SK-N-SH treated with all-trans-retinoic acid at 6 μM for 48 hours (cell line): ENCODE measurements at regions not wholly inside any gene's neighbourhood (a gene's known extent, or its start where the extent isn't known, plus 50 kb on each side); places are given as distances from the start of the nearest gene placed in this dataset.

Experiments
- ATAC-seq: fragments of 200-7000 bp; cut with Tn5 transposase; 3 replicates; pipeline ENCODE4 v1.9.1; 2020; ENCODE audit warnings: mild to moderate bottlenecking, moderate library complexity
- ARNTL ChIP-seq: fragments of 450-650 bp; formaldehyde crosslinking; IDR thresholded peaks from 2 replicates; pipeline ENCODE4 v1.5.0; 2020; ENCODE audit warnings: low read depth, mild to moderate bottlenecking, moderate library complexity, borderline replicate concordance
- BACH2 ChIP-seq: fragments of 250-450 bp; sonication (Bioruptor Pico); IDR thresholded peaks from 2 replicates; pipeline ENCODE4 v1.9.0; 2021; ENCODE audit warnings: mild to moderate bottlenecking, borderline replicate concordance
- CREB5 ChIP-seq: fragments of 250-450 bp; sonication (Bioruptor Pico); IDR thresholded peaks from 2 replicates; pipeline ENCODE4 v1.5.1; 2020; ENCODE audit warnings: low read depth, mild to moderate bottlenecking, moderate library complexity
- CSDC2 ChIP-seq: fragments of 250-450 bp; sonication (Bioruptor Pico); IDR thresholded peaks from 2 replicates; pipeline ENCODE4 v1.5.0; 2020; ENCODE audit warnings: mild to moderate bottlenecking, moderate library complexity
- ESRRG ChIP-seq: fragments of 250-450 bp; sonication (Bioruptor Pico); IDR thresholded peaks from 2 replicates; pipeline ENCODE4 v1.6.1; 2021; ENCODE audit warnings: mild to moderate bottlenecking
- GLIS3 ChIP-seq: fragments of 250-450 bp; sonication (Bioruptor Pico); IDR thresholded peaks from 2 replicates; pipeline ENCODE4 v1.5.0; 2020; ENCODE audit warnings: mild to moderate bottlenecking, moderate library complexity
- ISL1 ChIP-seq: fragments of 250-450 bp; sonication (Bioruptor Pico); IDR thresholded peaks from 2 replicates; pipeline ENCODE4 v2.1.2; 2022; ENCODE audit warnings: mild to moderate bottlenecking, moderate library complexity
- OSR1 ChIP-seq: fragments of 250-450 bp; sonication (Bioruptor Pico); IDR thresholded peaks from 2 replicates; pipeline ENCODE4 v1.8.0; 2022; ENCODE audit warnings: moderate library complexity, mild to moderate bottlenecking, inconsistent platforms
- PATZ1 ChIP-seq: fragments of 250-450 bp; sonication (Bioruptor Pico); IDR thresholded peaks from 2 replicates; pipeline ENCODE4 v1.8.0; 2020; ENCODE audit warnings: mild to moderate bottlenecking, moderate library complexity, borderline replicate concordance
- PPARA ChIP-seq: fragments of 250-450 bp; sonication (Bioruptor Pico); IDR thresholded peaks from 2 replicates; pipeline ENCODE4 v1.5.0; 2020; ENCODE audit warnings: mild to moderate bottlenecking, borderline replicate concordance
- RARB ChIP-seq: fragments of 250-450 bp; sonication (Bioruptor Pico); IDR thresholded peaks from 2 replicates; pipeline ENCODE4 v1.8.0; 2021; ENCODE audit warnings: mild to moderate bottlenecking, moderate library complexity
- SNAI2 ChIP-seq: fragments of 250-450 bp; sonication (Bioruptor Pico); IDR thresholded peaks from 2 replicates; pipeline ENCODE4 v1.5.0; 2020; ENCODE audit warnings: mild to moderate bottlenecking, moderate library complexity
- TCF4 ChIP-seq: fragments of 250-450 bp; sonication (Bioruptor Pico); IDR thresholded peaks from 2 replicates; pipeline ENCODE4 v1.8.0; 2021; ENCODE audit warnings: mild to moderate bottlenecking, moderate library complexity, borderline replicate concordance
- ZC3H10 ChIP-seq: fragments of 250-450 bp; sonication (Bioruptor Pico); IDR thresholded peaks from 2 replicates; pipeline ENCODE4 v1.5.1; 2021; ENCODE audit warnings: mild to moderate bottlenecking, moderate library complexity
- ZFP3 ChIP-seq: fragments of 250-450 bp; sonication (Bioruptor Pico); IDR thresholded peaks from 2 replicates; pipeline ENCODE4 v1.5.0; 2020; ENCODE audit warnings: mild to moderate bottlenecking, moderate library complexity
- ZFP30 ChIP-seq: fragments of 450-650 bp; formaldehyde crosslinking; IDR thresholded peaks from 2 replicates; pipeline ENCODE4 v1.5.0; 2022; ENCODE audit warnings: mild to moderate bottlenecking, moderate library complexity
- ZNF565 ChIP-seq: fragments of 450-650 bp; formaldehyde crosslinking; conservative IDR thresholded peaks from 2 replicates; pipeline ENCODE4 v1.5.0; 2020; ENCODE audit warnings: low read depth, mild to moderate bottlenecking, moderate library complexity
- ZNF70 ChIP-seq: fragments of 450-650 bp; formaldehyde crosslinking; IDR thresholded peaks from 2 replicates; pipeline ENCODE4 v1.5.0; 2020; ENCODE audit warnings: mild to moderate bottlenecking, moderate library complexity
- ZNF8 ChIP-seq: fragments of 450-650 bp; formaldehyde crosslinking; IDR thresholded peaks from 2 replicates; pipeline ENCODE4 v1.5.0; 2020; ENCODE audit warnings: mild to moderate bottlenecking, moderate library complexity
- TF ChIP-seq, protein P1 (sequence below): fragments of 250-450 bp; sonication (Bioruptor Pico); IDR thresholded peaks from 2 replicates; pipeline ENCODE4 v1.5.1; 2021; ENCODE audit warnings: mild to moderate bottlenecking, moderate library complexity
- TF ChIP-seq, protein P2 (sequence below): fragments of 250-450 bp; sonication (Bioruptor Pico); IDR thresholded peaks from 2 replicates; pipeline ENCODE4 v1.5.0; 2020; ENCODE audit warnings: mild to moderate bottlenecking, moderate library complexity
- TF ChIP-seq, protein P3 (sequence below): fragments of 250-450 bp; sonication (Bioruptor Pico); IDR thresholded peaks from 2 replicates; pipeline ENCODE4 v1.8.0; 2021; ENCODE audit warnings: low read depth, mild to moderate bottlenecking, moderate library complexity, borderline replicate concordance

- no peak for TF ChIP-seq TCF4 (CRISPR knock-in tag)
- no peak for ATAC-seq
Measured at GRCh38 chr5:56471707-56472106, 238.6 kb upstream of the ANKRD55 start.

- ATAC-seq = no peak
- TF ChIP-seq ISL1 (CRISPR knock-in tag) (no peak), CREB5 (CRISPR knock-in tag) (no peak), ZNF70 (CRISPR knock-in tag) (no peak), SNAI2 (no peak), ZFP3 (no peak), OSR1 (CRISPR knock-in tag) (no peak), CSDC2 (CRISPR knock-in tag) (no peak), ZFP30 (CRISPR knock-in tag) (no peak), PPARA (CRISPR knock-in tag) (no peak), ARNTL (no peak), GLIS3 (no peak), RARB (CRISPR knock-in tag) (no peak), ZNF8 (CRISPR knock-in tag) (no peak), PATZ1 (CRISPR knock-in tag) (no peak), ZNF565 (CRISPR knock-in tag) (no peak), ZC3H10 (CRISPR knock-in tag) (no peak), TCF4 (CRISPR knock-in tag) (no peak), ESRRG (CRISPR knock-in tag) (no peak)
- TF ChIP-seq, protein P1, sequence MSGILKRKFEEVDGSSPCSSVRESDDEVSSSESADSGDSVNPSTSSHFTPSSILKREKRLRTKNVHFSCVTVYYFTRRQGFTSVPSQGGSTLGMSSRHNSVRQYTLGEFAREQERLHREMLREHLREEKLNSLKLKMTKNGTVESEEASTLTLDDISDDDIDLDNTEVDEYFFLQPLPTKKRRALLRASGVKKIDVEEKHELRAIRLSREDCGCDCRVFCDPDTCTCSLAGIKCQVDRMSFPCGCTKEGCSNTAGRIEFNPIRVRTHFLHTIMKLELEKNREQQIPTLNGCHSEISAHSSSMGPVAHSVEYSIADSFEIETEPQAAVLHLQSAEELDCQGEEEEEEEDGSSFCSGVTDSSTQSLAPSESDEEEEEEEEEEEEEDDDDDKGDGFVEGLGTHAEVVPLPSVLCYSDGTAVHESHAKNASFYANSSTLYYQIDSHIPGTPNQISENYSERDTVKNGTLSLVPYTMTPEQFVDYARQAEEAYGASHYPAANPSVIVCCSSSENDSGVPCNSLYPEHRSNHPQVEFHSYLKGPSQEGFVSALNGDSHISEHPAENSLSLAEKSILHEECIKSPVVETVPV (CRISPR knock-in tag) = no peak
- TF ChIP-seq, protein P2, sequence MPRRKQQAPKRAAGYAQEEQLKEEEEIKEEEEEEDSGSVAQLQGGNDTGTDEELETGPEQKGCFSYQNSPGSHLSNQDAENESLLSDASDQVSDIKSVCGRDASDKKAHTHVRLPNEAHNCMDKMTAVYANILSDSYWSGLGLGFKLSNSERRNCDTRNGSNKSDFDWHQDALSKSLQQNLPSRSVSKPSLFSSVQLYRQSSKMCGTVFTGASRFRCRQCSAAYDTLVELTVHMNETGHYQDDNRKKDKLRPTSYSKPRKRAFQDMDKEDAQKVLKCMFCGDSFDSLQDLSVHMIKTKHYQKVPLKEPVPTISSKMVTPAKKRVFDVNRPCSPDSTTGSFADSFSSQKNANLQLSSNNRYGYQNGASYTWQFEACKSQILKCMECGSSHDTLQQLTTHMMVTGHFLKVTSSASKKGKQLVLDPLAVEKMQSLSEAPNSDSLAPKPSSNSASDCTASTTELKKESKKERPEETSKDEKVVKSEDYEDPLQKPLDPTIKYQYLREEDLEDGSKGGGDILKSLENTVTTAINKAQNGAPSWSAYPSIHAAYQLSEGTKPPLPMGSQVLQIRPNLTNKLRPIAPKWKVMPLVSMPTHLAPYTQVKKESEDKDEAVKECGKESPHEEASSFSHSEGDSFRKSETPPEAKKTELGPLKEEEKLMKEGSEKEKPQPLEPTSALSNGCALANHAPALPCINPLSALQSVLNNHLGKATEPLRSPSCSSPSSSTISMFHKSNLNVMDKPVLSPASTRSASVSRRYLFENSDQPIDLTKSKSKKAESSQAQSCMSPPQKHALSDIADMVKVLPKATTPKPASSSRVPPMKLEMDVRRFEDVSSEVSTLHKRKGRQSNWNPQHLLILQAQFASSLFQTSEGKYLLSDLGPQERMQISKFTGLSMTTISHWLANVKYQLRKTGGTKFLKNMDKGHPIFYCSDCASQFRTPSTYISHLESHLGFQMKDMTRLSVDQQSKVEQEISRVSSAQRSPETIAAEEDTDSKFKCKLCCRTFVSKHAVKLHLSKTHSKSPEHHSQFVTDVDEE (CRISPR knock-in tag) = no peak
Measured at GRCh38 chr5:56470007-56470406, 236.9 kb upstream of the ANKRD55 start.

GRCh38 chr5:56468277-56468676, 235.1 kb upstream of the ANKRD55 start:
- ATAC-seq = no peak
- TF ChIP-seq BACH2 (CRISPR knock-in tag) (no peak), ZFP3 (no peak), PPARA (CRISPR knock-in tag) (no peak), ZFP30 (CRISPR knock-in tag) (no peak), CREB5 (CRISPR knock-in tag) (no peak), RARB (CRISPR knock-in tag) (no peak), CSDC2 (CRISPR knock-in tag) (no peak), ISL1 (CRISPR knock-in tag) (no peak), SNAI2 (no peak), TCF4 (CRISPR knock-in tag) (no peak)
- TF ChIP-seq, protein P3, sequence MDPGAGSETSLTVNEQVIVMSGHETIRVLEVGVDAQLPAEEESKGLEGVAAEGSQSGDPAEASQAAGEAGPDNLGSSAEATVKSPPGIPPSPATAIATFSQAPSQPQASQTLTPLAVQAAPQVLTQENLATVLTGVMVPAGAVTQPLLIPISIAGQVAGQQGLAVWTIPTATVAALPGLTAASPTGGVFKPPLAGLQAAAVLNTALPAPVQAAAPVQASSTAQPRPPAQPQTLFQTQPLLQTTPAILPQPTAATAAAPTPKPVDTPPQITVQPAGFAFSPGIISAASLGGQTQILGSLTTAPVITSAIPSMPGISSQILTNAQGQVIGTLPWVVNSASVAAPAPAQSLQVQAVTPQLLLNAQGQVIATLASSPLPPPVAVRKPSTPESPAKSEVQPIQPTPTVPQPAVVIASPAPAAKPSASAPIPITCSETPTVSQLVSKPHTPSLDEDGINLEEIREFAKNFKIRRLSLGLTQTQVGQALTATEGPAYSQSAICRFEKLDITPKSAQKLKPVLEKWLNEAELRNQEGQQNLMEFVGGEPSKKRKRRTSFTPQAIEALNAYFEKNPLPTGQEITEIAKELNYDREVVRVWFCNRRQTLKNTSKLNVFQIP (CRISPR knock-in tag) = no peak
